GM23248 (cell line): ENCODE measurements at regions not wholly inside any gene's neighbourhood (a gene's known extent, or its start where the extent isn't known, plus 50 kb on each side); places are given as distances from the start of the nearest gene placed in this dataset.

Experiments
- EZH2 ChIP-seq: fragments of 200-600 bp; sonication (generic); IDR thresholded peaks from 2 replicates; pipeline ENCODE4 v1.6.1; 2018; ENCODE audit warnings: antibody characterized with exemption, mild to moderate bottlenecking; ENCODE audit not compliant: insufficient read depth, poor library complexity, severe bottlenecking
- EZH2phosphoT487 ChIP-seq: fragments of 200-600 bp; sonication (generic); IDR thresholded peaks from 2 replicates; pipeline ENCODE4 v1.6.1; 2018; ENCODE audit warnings: antibody characterized with exemption, moderate library complexity, mild to moderate bottlenecking, low read depth; ENCODE audit not compliant: insufficient read depth

DNA sequence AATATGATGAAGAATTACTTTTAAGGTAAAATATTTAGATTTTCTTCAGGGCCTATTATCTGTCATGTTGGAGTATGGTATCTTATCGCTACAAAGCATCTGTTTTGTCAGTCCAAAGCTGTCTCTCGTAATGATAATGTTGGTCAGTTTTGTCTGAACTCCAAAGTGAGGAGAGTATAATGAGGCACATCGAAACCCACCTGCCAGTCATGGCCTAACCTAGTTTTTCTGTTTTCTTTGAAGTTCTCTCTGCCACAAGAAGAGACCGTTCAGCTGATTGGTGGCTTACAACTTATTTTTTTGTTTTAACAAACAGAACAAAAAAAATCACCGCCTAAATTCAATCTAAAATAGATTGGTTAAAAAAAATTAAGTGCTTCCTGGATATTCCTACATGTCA, 1387.9 kb downstream of the RPIA start:
- TF ChIP-seq EZH2phosphoT487 (no peak), EZH2 (no peak)
